Left renal cortex interstitium (tissue), 4 donors: ENCODE measurements at regions not wholly inside any gene's neighbourhood (a gene's known extent, or its start where the extent isn't known, plus 50 kb on each side); places are given as distances from the start of the nearest gene placed in this dataset.

Experiments
- DNase-seq, 4 donors: peaks; one replicate each; pipeline ENCODE4 v3.0.0-alpha.2; 2013; ENCODE audit warnings: low read depth in 4 of 4, low spot score in 2 of 4, missing footprints in 1 of 4

DNA sequence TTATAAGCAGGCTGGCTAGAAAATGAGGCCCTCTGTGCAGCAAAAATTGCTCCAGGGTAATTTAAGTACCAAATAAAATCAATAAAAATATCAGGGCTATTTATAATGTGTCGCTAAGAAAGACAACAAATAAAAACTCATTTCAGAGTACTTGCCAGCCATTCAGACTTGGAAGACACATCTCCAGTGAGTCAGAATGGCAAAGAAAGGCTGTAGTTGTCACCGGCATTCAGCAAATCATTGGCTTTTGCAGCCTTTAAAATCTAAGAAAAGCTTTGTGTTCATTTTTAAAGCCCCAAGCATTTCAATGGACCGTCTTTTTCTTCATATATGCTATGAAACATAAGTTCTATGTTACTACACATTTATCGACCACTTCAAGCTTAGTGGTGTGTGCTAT is 141.1 kb upstream of the HNMT start:
- no peak for DNase-seq

DNA sequence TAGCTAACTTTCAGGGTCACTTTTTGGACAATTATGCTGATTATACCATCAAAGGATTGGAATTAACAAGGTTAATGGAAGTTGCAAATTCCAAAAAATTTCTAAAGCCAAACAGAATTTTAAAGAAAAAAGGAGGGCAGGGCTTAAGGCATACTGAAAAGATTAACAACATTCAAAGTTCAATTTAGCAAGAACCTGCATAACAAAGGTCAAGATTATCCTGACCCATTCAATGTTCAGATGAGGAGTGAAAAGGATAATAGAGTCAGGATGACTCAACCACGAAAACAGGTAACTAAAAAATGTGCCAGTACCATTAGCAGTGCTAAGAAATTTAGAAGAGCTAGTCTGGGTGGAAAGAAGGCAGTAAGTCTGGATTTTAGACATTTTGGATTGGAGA is 139.8 kb upstream of the HNMT start:
- DNase-seq: no peak

DNA sequence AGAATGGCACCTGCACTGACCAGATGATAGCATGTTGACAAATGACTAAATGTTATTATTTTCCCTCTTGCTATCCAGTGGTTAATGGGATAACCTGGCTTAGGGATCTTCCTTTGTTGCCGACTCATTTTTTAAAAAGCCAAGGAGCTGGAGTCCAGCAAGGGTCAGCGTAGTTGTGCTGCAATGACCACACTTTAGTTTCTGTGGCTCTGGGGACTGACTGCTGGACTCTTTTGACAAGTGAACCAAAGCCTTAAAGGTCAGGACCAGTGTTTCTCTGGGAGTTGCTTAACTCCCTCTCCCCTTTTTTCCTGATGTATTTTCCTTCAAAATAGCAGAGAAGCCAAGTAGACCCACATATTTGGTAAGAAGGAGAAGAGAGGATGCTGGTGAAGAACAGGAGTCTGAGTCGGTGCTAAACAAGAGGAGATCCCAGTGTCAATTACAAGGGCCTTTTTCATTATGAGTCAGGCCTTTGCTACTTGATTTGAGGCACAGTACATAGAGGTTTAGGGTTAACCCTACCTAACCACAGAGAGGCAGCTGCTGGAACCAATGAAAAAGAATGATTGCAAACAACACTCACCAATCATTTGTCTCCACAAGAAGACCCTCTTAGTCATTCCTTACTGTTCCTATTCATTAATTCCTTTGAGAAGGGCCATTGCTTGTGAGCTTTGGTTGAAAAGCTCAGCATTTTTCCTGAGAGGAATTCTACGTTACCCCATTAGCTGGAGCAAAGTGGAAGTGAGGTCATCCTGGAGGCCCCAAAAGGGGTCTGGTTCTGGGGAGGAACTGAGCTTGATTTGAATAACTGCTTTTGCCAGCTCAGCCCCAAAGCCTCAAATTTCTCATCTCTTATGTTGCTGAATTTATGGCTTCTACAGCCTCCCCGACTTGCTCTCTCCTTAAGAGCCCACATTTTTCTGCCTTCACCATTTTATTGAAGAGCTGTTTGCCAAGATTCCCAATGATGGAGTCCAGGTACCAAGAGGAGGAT is 137.6 kb upstream of the HNMT start:
- no peak for DNase-seq

DNA sequence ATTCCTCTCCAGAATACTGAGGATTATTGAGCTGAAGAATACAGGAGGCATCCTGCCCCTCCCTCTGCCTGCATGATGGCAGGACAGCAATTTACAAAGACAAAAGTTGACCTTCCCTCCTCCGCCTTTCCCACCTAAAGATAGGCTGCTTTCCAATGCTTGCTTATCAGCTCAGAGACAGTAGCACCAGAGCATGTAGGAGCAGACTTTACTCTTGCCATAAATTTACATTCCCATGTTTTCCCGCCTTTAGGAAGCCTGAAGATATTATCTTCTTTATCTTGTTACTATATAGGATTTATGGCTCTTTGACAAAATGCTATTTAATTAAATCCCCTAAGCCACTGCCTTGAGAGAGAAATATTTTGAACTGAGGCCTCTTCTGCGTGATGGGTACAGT is 135.6 kb upstream of the HNMT start:
- no peak for DNase-seq

DNA sequence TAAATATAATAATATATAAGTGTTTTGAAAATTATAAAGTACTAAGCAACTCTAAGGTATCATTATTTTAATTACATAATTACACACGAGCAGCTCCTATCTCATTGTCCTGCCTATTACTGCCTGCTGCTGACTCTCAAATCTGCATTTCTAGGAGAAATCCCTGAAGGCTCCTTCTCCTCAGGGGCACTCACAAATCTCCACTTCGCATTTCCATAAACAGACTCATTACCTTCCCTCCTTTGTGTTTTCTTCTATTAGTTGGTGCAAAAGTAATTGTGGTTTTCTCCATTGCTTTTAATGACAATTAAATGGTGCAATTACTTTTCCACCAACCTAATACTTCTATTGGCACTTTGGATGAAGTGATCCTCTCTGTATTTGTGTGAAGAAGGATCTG is 135.0 kb upstream of the HNMT start:
- DNase-seq: no peak

DNA sequence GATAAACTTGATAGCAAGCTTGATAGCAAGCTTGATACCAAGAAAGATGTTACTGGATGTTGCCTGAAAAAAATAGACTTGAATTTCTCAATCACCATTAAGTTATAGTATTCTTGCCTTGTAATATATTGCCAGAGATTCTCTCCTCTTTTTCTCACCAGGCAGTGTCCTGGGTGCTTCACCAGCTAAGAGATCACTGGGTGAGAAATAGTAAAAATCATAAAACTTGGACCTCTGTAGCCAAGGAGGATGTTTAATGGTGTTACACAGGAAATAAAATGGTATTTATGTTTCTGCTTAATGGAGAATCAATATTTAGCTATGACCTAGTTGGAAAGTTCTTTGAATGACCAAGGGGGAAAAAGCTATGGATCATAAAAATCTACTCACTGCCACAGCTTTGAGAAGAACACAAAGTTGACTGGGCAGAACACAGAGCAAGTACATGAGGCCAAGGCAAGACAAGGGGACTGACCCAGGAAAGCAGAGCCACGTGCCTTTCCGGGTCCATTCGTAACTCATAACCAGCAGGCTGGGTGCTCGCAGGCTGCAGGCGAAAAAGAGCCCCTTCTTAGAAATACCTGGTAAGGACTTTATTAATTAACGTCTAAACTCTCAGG is 129.4 kb upstream of the HNMT start:
- DNase-seq: no peak

DNA sequence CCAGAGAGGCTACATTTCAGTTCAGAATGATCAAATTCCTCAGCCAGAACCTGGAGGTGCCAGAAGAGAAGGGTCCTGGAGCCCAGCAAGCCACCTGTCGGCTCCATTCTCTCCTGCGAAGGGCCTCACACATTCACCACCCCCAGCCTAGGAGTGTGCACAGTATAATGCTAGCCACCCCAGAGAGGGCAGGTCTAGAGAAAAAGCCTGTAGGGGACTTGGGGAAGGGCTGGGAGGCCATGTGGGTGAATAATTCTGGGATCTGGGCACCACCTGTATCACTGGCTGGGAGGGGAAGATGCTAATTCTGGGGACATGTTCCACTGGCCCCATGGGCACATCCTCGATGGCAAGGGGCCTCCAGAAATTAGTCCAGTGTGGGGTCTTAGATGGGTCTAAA is 127.6 kb upstream of the HNMT start:
- DNase-seq: no peak

DNA sequence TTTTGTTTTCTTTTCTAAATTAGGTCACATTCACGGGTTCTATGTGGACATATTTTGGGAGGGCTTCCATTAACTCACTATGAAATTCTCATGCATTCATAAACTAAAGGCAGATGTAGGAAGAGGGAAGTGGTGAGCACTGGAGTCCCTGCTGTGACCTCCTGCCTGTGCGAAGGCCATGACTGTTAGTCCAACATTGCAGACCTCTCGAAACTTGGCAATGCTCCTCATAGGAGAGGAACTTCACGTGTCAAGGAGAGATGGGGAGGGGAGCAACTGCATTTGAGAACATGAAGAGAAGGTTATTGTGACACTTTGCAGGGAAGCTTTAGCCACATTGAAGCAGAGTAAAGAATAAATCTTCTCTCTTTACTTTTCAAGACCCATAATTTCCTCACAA is 126.4 kb upstream of the HNMT start:
- no peak for DNase-seq

DNA sequence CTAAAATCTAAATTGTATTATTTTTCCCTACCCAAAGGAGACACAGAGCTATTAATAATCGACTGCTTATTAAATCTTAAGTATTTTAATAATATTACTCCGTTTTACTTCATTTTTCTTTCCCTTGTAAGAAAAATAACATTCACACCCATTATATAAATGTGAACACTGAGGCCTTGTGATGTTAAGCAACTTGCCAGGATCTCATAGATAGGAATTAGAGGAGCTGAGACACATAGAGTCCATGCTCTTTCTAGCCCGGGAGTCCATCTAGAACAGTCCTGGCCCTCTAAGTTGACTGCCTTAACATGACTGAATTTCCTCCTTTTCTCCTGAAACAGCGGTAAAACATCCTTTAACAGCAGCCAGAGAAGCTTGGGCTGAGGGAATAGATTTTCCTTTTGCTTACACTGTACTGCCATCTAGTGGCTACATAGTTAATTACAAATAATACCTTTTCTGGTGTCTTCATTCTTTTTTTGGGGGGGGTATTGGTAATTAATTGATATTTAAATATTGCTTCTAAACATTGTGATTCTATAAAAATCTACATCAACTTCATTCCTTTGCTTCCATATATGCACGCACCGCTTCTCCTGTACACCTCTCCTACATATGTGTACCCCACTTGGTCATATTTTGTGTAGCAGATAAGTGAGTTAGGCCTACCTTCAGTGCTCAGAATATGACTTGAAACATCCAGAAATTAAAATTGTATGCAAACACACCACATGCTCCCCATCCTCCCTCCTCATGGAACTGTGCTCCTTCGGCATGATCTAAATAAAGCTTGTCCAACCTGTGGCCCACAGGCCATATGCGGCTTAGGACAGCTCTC is 125.8 kb upstream of the HNMT start:
- peak; percentile 9 to 36 (median 14) for DNase-seq

DNA sequence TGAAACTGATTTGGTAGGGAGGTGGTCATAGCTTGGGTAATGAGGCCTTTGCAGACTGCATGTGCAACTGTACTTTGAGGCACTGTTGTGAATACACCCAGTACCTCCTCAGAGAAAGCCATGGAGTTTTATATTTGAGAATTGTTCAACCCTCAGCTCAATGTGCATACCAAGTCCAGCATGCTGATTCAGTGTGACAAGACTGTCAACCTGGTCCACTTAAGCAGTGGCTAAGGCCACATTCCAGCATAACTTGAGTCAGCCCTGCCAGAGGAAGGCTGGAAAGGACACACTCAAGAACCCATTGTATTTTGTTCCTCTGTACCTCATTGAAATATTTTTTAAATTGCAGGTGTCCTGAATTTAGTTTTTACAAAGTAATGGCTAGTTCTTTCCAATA is 121.8 kb upstream of the HNMT start:
- DNase-seq: no peak

DNA sequence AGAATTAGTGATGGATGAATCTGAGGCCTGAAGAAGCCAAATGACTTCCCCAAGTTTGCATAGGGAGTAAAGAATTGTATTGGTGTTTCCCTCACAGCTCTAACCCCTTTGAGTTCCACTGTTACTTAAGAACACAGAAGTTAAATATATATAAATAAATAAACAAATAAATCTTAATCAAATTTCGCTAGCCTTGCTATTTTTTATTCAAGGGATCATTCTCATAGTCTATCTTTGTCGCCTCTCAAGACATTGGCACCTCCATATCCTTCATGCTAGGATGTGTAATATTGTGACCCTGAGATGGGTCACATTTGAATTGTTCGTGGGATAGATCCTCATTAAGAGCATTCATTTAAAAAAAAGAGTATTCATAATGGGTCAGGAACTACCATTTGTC is 121.3 kb upstream of the HNMT start:
- DNase-seq: no peak

DNA sequence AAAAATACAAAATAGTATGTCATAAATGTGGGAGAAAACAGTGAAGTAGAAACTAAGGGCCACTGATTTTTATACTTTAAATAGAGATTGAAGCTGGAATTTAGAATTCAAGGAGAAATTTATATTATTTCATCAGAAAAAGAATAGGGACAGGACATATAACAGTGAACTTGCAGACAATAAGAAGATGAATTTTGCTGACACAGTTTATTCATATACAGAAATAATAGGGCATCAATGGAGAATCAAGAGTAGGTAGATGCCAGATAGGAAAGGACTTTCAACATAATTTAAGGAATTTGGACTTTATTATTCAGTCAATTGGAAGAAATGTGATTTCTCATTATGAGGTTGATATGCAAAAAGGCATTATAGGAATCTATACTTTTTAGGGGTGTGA is 118.9 kb upstream of the HNMT start:
- no peak for DNase-seq

DNA sequence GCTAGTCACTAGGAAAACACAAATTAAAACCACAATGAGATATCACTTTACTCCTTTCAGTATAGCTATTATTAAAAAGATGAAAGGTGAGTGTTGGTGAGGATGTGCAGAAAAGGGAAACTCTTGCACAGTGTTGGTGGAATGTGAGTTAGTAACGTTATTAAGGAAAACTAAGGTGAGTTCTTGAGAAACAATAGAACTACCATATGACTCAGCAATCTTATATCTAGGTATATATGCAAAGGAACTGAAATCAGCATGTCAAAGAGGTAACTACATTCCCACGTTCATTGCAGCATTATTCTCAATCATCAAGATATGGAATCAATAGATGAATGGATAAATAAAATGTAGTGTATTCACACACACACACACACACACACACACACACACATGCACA is 117.3 kb upstream of the HNMT start:
- no peak for DNase-seq

DNA sequence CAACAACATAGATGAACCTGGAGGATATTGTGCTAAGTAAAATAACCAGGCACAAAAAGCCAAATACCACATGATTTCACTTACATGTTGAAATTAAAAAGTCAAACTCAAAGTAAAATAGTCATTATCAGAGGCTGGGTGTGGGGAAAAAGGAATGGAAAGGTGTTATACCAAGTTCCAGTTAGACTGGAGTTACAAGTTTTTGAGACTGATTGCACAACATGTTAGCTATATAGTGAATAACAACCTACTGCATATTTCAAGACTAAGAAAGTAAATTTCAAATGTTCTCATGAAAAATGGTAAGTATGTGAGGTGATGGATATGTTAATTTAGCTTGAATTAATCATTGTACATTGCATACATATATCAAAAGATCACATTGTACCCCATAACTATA is 116.8 kb upstream of the HNMT start:
- no peak for DNase-seq

DNA sequence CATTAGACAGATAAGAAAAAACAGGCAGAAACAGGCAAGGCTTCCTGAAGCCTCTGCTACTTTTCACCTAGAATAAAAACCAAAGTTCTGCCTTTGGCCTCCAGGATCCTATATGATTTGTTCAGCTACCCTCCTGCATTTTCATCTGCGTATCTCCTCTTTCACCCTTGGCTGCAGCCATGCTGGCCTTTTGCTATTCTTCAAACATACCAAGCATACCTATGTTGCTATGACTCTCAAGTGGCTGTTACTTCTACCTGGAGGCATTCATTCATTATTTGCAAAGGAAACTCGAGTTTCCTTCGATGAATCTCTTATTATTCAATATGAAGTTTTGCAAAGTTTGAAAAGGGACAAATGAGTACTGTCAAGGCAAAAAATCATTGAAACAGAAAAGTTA is 106.4 kb upstream of the HNMT start:
- DNase-seq: no peak

DNA sequence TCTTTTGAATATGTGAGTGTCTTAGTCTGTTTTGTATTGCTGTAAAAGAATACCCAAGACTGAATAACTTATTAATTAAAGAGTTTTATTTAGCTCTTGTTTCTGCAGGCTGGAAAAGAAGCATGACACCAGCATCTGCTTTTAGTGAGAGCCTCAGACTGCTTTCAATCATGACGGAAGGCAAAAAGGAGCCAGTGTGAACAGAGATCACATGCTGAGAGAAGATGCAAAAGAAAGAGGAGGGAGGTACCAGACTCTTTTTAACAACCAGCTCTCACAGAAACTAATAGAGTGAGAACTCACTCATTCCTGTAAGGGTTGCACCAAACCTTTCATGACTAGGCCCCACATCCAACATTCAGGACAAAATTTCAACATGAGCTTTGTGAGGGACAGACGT is 101.6 kb upstream of the HNMT start:
- no peak for DNase-seq

DNA sequence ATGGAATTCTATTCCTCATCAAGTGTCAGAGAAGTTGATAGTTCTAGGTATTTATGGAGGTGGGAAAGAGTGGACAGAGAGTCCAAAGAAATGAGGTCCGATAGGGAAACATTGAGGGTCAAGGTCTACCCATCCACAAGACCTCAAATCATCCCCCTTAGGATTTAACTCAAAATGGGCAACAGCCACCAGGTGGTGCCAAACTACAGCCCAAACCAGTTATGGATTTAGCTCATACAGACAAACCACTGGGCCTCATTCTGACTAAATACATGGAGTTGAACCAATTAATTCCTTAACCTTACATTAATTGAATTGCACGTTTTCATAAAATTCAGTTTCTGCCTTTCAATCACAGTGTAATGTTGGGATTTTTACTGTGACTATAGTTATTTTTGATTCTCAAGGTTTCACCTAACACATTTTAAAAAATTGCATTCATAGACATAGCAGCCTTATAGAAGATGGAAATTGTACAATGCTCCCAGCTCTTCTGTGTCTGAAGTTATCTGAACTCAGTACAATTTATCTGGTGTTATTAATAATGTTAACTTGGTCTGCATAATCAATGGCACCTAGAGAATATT is 98.2 kb upstream of the HNMT start:
- DNase-seq: peak in 1 of 4 donors; percentile 32

DNA sequence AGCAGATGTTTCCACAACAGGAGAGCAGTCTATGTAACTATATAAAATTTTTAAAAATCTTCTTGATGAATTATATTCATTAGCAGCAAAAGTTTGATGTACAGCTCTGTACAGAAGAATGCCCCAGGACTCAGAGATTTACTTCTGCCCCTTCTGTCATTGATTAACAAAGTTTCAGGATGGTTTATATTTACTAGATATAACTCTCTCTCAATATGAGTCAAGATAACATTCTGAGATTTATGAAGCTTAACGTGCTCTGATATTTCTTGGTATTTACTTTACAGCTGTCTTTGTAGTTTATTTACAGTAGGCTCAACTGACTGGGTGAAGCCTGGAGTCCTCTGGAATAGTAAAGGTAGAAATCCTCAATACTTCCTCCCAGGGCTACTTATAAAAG is 93.6 kb upstream of the HNMT start:
- no peak for DNase-seq

DNA sequence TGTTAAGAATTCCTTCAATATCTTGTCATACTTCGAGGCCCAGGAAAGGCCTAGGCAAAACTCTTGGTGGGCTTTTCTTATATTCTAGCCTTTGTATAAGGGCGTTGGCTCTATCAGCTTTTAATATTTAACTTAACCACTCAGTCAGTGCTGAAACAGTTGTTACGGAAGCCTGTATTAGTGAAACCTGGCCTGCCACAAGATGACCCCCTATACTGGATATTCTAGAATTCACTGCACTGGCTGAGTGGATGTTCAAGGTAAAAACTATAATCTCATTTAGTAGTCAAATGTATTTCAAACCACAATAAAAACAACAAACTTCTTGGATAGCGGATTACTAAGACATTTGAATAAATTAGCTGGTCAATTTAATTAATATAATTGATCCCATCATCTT is 91.7 kb upstream of the HNMT start:
- DNase-seq: no peak

DNA sequence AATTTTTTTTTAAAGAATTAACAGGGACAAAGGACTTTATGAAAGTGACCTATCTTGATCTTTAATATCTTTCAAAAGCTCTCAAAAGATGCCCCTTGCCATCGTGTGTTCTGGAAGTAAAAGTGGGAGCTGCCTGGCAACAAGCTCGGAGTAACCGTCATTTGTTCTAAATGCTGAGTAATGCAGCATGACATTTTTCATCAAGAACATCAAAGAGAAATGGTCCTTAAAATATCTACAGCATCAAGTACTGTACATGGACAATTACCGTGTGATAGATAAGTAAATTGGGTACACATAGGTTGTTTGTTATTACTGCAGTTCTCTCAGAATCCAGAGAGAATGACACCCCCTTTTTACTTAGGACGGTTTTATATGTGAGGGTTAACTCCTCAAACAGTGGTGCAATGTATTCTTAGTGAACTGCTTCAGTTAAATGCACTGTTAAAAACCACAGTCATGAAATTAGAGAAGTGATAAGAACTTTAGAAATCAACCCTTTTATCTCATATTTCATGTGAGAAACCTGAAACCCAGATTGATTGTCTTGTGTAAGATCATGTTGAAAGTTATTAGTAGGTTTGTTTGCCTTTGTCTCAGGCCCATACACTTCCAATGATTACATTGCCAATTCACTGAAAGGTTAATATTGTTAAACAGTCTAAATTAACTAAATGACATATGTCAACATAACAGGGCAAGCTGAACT is 90.6 kb upstream of the HNMT start:
- no peak for DNase-seq
